ENCODE measurements at regions not wholly inside any gene's neighbourhood (a gene's known extent, or its start where the extent isn't known, plus 50 kb on each side); places are given as distances from the start of the nearest gene placed in this dataset.

DNA sequence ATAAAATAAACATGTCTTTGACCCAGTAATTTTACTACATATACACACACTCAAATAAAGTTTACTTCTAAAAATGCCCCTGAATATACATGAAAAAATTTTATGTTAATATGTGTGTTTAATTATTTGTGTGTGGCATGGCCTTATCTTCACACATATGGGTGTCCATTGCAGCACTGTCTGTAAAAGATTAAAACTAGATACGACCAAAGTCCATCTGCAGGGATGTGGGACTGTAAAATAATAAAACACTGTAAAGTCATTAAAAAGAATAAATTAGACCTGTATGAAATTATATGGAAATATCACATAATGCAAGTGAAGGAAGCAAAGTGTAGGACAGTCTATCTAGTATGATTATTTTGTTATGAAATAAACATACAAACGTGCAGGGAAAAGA is 337.3 kb downstream of the RND3 start:
- Mint-ChIP-seq H3K36me3 (ENCODE audit: insufficient read depth in 2 of 2) (peaks cover 0 to 3% of the 10 kb centered on the region in 2 donors), H3K9me3 (peaks cover 5 to 8% of the 10 kb centered on the region in 2 donors), H3K27me3 (ENCODE audit: low read depth) (no peaks in the 10 kb centered on the region), H3K4me1 (ENCODE audit: low read depth) (no peaks in the 10 kb centered on the region), H3K4me3 (no peak overlapping the region), H3K27ac (no peak overlapping the region)
- no peak for ATAC-seq (replicated peaks in 1 of 2)
- DNase-seq, result no peak

DNA sequence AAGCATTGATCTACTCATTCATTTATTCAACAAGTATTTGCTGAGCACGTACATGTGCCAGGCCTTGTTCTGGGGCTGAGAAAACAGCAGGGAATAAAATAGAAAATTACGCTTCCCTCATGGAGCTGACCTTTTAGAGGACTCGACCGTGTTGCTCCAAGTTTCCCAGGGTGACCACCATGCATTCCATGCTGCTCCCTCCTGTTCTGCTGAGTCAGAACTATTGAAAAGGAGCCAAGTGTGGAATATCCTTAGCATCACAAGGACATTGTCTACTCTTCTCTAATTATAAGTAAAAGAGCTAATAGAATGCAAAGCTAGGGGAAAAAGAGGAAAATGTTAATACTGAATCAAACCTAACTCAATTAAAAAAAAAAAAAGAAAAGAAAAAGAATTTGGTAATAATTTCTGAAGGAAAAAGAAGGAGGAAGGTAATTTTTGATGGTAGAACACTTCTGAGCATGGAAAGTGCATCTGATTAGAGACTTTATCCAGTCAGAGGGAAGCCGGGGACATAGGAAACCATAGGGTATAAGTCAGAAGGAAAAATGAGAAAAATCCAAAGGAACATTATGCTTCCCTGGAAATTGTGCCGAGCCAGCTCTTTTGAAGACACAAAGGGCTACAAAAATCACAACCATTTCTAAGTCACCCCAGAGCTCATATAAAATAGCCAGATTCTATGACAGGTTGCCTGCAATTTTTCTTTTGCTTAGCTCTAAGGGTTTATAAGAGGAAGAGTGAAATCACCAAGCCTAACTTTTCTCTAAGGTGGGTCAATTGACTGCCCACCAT is 339.4 kb downstream of the RND3 start:
- Mint-ChIP-seq H3K27ac (no peak overlapping the region), H3K4me1 (ENCODE audit: low read depth) (no peaks in the 10 kb centered on the region), H3K9me3 (peaks cover 7 to 8% of the 10 kb centered on the region in 2 donors), H3K4me3 (no peak overlapping the region), H3K36me3 (ENCODE audit: insufficient read depth in 2 of 2) (peaks cover 0 to 3% of the 10 kb centered on the region in 2 donors), H3K27me3 (ENCODE audit: low read depth) (no peaks in the 10 kb centered on the region)
- ATAC-seq (replicated peaks in 1 of 2), result no peak
- DNase-seq, result no peak

DNA sequence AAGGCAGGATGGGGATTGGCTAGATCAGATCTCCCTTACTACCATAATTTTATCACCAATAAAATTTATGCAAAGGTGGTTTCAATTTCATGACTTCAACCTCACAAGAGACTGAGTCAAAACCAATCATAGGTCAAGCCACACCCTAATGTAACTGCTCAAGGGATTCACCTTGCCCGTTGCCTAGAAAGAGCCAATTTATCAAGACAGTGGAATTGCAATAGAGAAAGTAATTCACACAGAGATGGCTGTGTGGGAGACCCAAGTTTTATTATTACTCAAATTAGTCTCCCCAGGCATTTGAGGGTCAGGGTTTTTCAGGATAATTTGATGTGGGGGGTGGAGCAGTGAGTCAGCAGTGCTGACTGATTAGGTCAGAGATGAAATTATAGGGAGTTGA is 340.6 kb downstream of the RND3 start:
- peaks cover 0 to 3% of the 10 kb centered on the region in 2 donors for H3K36me3 Mint-ChIP-seq (ENCODE audit: insufficient read depth in 2 of 2)
- no peak overlapping the region for H3K27ac Mint-ChIP-seq
- H3K27me3 Mint-ChIP-seq (ENCODE audit: low read depth), result no peaks in the 10 kb centered on the region
- DNase-seq (no peak), ATAC-seq (replicated peaks in 1 of 2) (no peak)
- H3K4me1 Mint-ChIP-seq (ENCODE audit: low read depth), result no peaks in the 10 kb centered on the region
- peaks cover 7 to 8% of the 10 kb centered on the region in 2 donors for H3K9me3 Mint-ChIP-seq
- H3K4me3 Mint-ChIP-seq, result no peak overlapping the region

- peaks cover 7 to 8% of the 10 kb centered on the region in 2 donors for H3K9me3 Mint-ChIP-seq
- ATAC-seq (replicated peaks in 1 of 2), result no peak
- H3K4me1 Mint-ChIP-seq (ENCODE audit: low read depth), result no peaks in the 10 kb centered on the region
- DNase-seq, result no peak
- H3K4me3 Mint-ChIP-seq, result no peak overlapping the region
- H3K36me3 Mint-ChIP-seq (ENCODE audit: insufficient read depth in 2 of 2), result peaks cover 0 to 3% of the 10 kb centered on the region in 2 donors
- H3K27ac Mint-ChIP-seq, result no peak overlapping the region
- no peaks in the 10 kb centered on the region for H3K27me3 Mint-ChIP-seq (ENCODE audit: low read depth)
Measured at GRCh38 chr2:150145299-150145692, 342.2 kb downstream of the RND3 start.

DNA sequence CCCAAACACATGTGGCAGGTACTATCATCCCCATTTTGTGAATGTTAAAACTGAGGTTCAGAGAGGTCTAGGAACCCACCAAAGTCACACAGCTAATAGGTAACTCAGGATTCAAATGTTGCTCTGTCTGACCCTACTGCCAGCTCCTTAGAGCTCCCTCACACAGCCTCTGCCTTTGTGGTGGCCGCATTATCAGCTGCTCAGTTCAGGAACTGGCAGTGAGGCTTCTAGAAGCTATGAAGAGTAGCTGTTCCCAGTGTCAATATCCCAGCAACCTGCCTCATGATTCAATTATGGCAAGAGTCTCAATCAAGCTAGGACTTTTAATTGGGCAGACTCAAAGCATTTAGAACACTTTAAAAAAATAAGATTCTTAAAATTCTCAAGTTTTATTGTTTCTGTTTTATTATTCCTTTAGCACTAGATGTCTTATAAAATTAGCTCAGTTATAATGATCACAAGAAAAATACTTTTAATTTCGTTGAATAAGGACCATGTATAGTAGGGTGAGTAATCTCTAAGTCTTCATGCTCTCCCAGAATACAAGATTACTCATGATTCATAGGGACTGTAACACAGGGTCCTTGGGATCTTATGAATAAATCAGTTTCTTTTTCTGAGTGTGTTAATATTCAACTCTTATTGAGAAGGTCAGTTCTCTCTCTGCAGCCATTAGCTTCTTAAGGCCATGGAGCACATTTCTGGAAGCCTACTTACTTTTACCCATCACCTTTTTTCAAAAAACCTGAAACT is 342.7 kb downstream of the RND3 start:
- Mint-ChIP-seq H3K27ac (no peak overlapping the region), H3K4me1 (ENCODE audit: low read depth) (no peaks in the 10 kb centered on the region), H3K36me3 (ENCODE audit: insufficient read depth in 2 of 2) (peaks cover 0 to 3% of the 10 kb centered on the region in 2 donors), H3K9me3 (peaks cover 7 to 8% of the 10 kb centered on the region in 2 donors), H3K4me3 (no peak overlapping the region), H3K27me3 (ENCODE audit: low read depth) (no peaks in the 10 kb centered on the region)
- ATAC-seq (replicated peaks in 1 of 2), result no peak
- no peak for DNase-seq

DNA sequence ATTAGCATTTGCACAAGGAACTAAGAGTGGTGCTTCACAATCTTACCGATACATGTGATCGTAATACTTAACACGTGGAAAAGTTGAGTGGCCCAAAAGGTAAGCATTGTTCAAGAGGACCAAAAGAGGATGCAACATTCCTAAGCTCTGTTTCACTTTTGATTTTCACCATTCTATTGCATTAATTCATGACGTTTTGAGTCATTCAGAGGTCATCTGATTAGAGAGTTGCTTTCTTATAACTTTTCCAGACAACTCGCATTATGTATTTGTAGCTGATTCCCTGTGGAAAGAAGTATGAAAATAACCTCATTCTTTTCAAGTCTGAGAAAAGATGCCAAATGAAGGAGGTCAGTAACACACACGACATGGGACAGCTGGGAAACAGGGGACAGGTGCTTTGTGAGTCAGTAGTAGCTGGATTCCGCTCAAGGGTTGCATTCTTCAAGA is 344.4 kb downstream of the RND3 start:
- Mint-ChIP-seq H3K27me3 (ENCODE audit: low read depth) (no peaks in the 10 kb centered on the region), H3K9me3 (peaks cover 10 to 11% of the 10 kb centered on the region in 2 donors), H3K36me3 (ENCODE audit: insufficient read depth in 2 of 2) (peaks cover 0 to 3% of the 10 kb centered on the region in 2 donors), H3K4me1 (ENCODE audit: low read depth) (no peaks in the 10 kb centered on the region), H3K4me3 (no peak overlapping the region), H3K27ac (no peak overlapping the region)
- DNase-seq, result no peak
- no peak for ATAC-seq (replicated peaks in 1 of 2)

GRCh38 chr2:150142561-150142960 is 344.9 kb downstream of the RND3 start:
- DNase-seq (no peak), ATAC-seq (replicated peaks in 1 of 2) (no peak)
- H3K36me3 Mint-ChIP-seq (ENCODE audit: insufficient read depth in 2 of 2), result peaks cover 0 to 3% of the 10 kb centered on the region in 2 donors
- no peaks in the 10 kb centered on the region for H3K27me3 Mint-ChIP-seq (ENCODE audit: low read depth)
- no peak overlapping the region for H3K4me3 Mint-ChIP-seq
- H3K27ac Mint-ChIP-seq, result no peak overlapping the region
- H3K4me1 Mint-ChIP-seq (ENCODE audit: low read depth), result no peaks in the 10 kb centered on the region
- peaks cover 9 to 12% of the 10 kb centered on the region in 2 donors for H3K9me3 Mint-ChIP-seq

DNA sequence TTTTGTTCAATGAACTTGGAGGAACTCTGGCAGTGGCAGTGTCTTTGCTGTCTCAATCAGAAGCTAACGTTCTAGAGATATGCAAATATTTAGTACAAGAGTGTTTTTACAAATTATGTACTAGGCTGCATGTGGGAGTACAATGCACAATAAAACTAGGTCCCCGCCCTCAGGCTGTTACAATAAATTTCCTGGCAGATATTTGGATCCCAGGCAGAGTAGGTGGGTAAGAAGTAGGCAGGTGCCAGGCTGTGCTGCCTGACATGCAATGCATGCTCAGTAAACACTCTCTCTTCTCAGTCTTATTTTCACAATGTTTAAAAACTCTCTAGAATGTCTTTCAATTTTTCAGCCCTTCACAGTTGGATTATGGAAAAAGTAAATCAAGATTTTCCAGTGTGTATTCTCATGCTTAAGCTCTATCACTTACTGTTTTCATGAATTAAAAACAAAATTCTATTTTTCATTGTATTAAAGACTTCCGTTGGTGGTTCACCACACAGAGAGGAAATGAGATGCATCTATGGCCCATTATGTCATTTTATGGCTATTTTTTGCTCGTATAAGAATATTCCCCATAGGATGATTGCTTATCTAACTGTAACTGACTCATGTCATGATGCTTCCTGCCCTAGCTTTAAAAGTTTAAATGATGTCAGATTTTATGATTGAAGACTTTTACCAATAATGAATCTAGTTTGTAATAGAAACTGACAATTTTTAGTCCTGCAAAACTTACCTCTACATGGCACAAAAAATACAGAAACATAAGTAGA is 346.1 kb downstream of the RND3 start:
- H3K27ac Mint-ChIP-seq, result no peak overlapping the region
- H3K4me1 Mint-ChIP-seq (ENCODE audit: low read depth), result no peaks in the 10 kb centered on the region
- no peaks in the 10 kb centered on the region for H3K36me3 Mint-ChIP-seq (ENCODE audit: insufficient read depth in 2 of 2)
- no peak for DNase-seq
- no peaks in the 10 kb centered on the region for H3K27me3 Mint-ChIP-seq (ENCODE audit: low read depth)
- no peak overlapping the region for H3K4me3 Mint-ChIP-seq
- ATAC-seq (replicated peaks in 1 of 2), result no peak
- H3K9me3 Mint-ChIP-seq, result peaks cover 9% of the 10 kb centered on the region in 2 donors

DNA sequence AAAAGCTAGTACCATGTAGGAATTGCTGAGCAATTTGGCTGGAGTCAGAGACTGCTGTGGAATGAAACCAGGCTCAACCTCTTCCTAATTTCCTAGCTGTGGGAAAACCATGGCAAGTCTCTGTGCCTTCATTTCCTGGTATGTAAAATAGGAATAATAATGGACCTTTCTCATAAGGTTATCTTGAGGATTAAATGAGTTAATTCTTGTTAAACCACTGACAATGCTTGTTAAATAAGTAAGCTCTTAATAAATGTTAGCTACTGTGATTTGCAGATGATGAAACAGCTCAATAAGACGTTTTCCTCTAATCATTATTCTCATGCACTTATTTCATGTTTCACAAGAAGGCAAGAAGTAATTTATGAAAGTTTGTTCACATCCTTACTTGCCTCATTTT is 346.7 kb downstream of the RND3 start:
- no peak overlapping the region for H3K27ac Mint-ChIP-seq
- H3K27me3 Mint-ChIP-seq (ENCODE audit: low read depth), result no peaks in the 10 kb centered on the region
- no peak overlapping the region for H3K4me3 Mint-ChIP-seq
- no peaks in the 10 kb centered on the region for H3K36me3 Mint-ChIP-seq (ENCODE audit: insufficient read depth in 2 of 2)
- H3K4me1 Mint-ChIP-seq (ENCODE audit: low read depth), result no peaks in the 10 kb centered on the region
- DNase-seq (no peak), ATAC-seq (replicated peaks in 1 of 2) (no peak)
- H3K9me3 Mint-ChIP-seq, result peaks cover 4 to 9% of the 10 kb centered on the region in 2 donors

- H3K27me3 Mint-ChIP-seq (ENCODE audit: low read depth), result no peaks in the 10 kb centered on the region
- no peak for DNase-seq
- no peaks in the 10 kb centered on the region for H3K4me1 Mint-ChIP-seq (ENCODE audit: low read depth)
- H3K27ac Mint-ChIP-seq, result no peak overlapping the region
- no peaks in the 10 kb centered on the region for H3K36me3 Mint-ChIP-seq (ENCODE audit: insufficient read depth in 2 of 2)
- H3K9me3 Mint-ChIP-seq, result peaks cover 4 to 5% of the 10 kb centered on the region in 2 donors
- H3K4me3 Mint-ChIP-seq, result no peak overlapping the region
- ATAC-seq (replicated peaks in 1 of 2), result no peak
Measured at GRCh38 chr2:150138587-150138986, 348.9 kb downstream of the RND3 start.

GRCh38 chr2:150137338-150138069 is 350.0 kb downstream of the RND3 start:
- H3K4me3 Mint-ChIP-seq, result no peak overlapping the region
- no peak overlapping the region for H3K27ac Mint-ChIP-seq
- DNase-seq (no peak), ATAC-seq (replicated peaks in 1 of 2) (no peak)
- no peaks in the 10 kb centered on the region for H3K4me1 Mint-ChIP-seq (ENCODE audit: low read depth)
- H3K27me3 Mint-ChIP-seq (ENCODE audit: low read depth), result no peaks in the 10 kb centered on the region
- H3K36me3 Mint-ChIP-seq (ENCODE audit: insufficient read depth in 2 of 2), result no peaks in the 10 kb centered on the region
- H3K9me3 Mint-ChIP-seq, result peaks cover 4% of the 10 kb centered on the region in 2 donors

GRCh38 chr2:150136893-150137292 is 350.6 kb downstream of the RND3 start:
- no peak overlapping the region for H3K27ac Mint-ChIP-seq
- peaks cover 4% of the 10 kb centered on the region in 2 donors for H3K9me3 Mint-ChIP-seq

More at GRCh38 chr2:150136893-150137292, 350.6 kb downstream of the RND3 start:
- Mint-ChIP-seq H3K4me3 (no peak overlapping the region), H3K4me1 (ENCODE audit: low read depth) (no peaks in the 10 kb centered on the region), H3K27me3 (ENCODE audit: low read depth) (no peaks in the 10 kb centered on the region), H3K36me3 (ENCODE audit: insufficient read depth in 2 of 2) (no peaks in the 10 kb centered on the region)
- no peak for ATAC-seq (replicated peaks in 1 of 2)
- no peak for DNase-seq

Measured in activated T-cell treated with anti-CD3 and anti-CD28 coated beads, Interleukin-2, amount 50 U/mL, for 72 hours (primary cell).